B cell (primary cell): ENCODE measurements at regions not wholly inside any gene's neighbourhood (a gene's known extent, or its start where the extent isn't known, plus 50 kb on each side); places are given as distances from the start of the nearest gene placed in this dataset.

Source experiments
- ATAC-seq: fragments of 200-7000 bp; cut with Tn5 transposase; one replicate; pipeline ENCODE4 v1.10.0; 2021; ENCODE audit warnings: low read depth, mild to moderate bottlenecking, moderate number of reproducible peaks, moderate library complexity
- CTCF ChIA-PET: fragments of 350-600 bp; sonication (Branson Sonifier 250); formaldehyde crosslinking; loops from one replicate; lab custom pipeline; 2021; ENCODE audit warnings: antibody characterized with exemption, inconsistent platforms; lab: Charles Lee
- POLR2A ChIA-PET: fragments of 350-600 bp; sonication (Branson Sonifier 250); formaldehyde crosslinking; loops from one replicate; lab custom pipeline; 2021; ENCODE audit warnings: antibody characterized with exemption; lab: Charles Lee
- DNase-seq: peaks from one replicate; pipeline ENCODE4 v3.0.0; 2013
- H2AFZ ChIP-seq: 2 replicates; pipeline ENCODE4 v1.6.1; 2012; ENCODE audit warnings: mild to moderate bottlenecking, low read depth, low read length; ENCODE audit not compliant: insufficient read depth, poor library complexity, severe bottlenecking
- H3K27ac ChIP-seq, 2 donors: 1 replicate in 1 of 2; 2 replicates in 1 of 2; pipeline ENCODE4 v1.5.1; 2012 to 2013; ENCODE audit warnings: low read length in 2 of 2, mild to moderate bottlenecking in 2 of 2, moderate library complexity in 1 of 2
- H3K27me3 ChIP-seq, 4 experiments: fragments of 200-600 bp in 1 of 4; sonication (generic) in 1 of 4; replicated peaks in 1 of 4; 1 replicate in 2 of 4; 2 replicates in 2 of 4; pipeline versions ENCODE4 v1.6.1 to v1.7.0; 2013 to 2016; ENCODE audit warnings: low read length in 3 of 4, mild to moderate bottlenecking in 2 of 4, mixed read lengths in 1 of 4, moderate library complexity in 1 of 4; ENCODE audit not compliant: insufficient read depth in 4 of 4, control insufficient read depth in 3 of 4; ENCODE audit errors: control extremely low read depth in 1 of 4
- H3K36me3 ChIP-seq, 2 experiments: replicated peaks in 1 of 2; 1 replicate in 1 of 2; 2 replicates in 1 of 2; pipeline versions ENCODE4 v1.6.1 to v1.7.1; 2013; ENCODE audit warnings: low read length in 1 of 2; ENCODE audit not compliant: insufficient read depth in 2 of 2, control insufficient read depth in 1 of 2; ENCODE audit errors: control extremely low read depth in 1 of 2, extremely low read depth in 1 of 2
- H3K4me1 ChIP-seq, 2 donors: fragments of 200-600 bp in 1 of 2; sonication (generic) in 1 of 2; 1 replicate in 1 of 2; 2 replicates in 1 of 2; pipeline versions ENCODE4 v1.5.1 to v1.6.1; 2013 to 2017; ENCODE audit warnings: low read length in 2 of 2; ENCODE audit not compliant: control insufficient read depth in 2 of 2, insufficient read depth in 2 of 2
- H3K4me2 ChIP-seq: replicated peaks from 2 replicates; pipeline ENCODE3; 2012; ENCODE audit warnings: mild to moderate bottlenecking, low read depth, low read length; ENCODE audit not compliant: poor library complexity, severe bottlenecking
- H3K4me3 ChIP-seq, 5 experiments: fragments of 200-600 bp in 1 of 5; sonication (generic) in 1 of 5; 1 replicate in 3 of 5; 2 replicates in 2 of 5; pipeline versions ENCODE4 v1.5.1 to v1.7.0; 2011 to 2016; ENCODE audit warnings: low read length in 4 of 5, mild to moderate bottlenecking in 4 of 5, low read depth in 2 of 5, control low read depth in 1 of 5, moderate library complexity in 1 of 5; ENCODE audit not compliant: insufficient read depth in 1 of 5; ENCODE audit errors: control extremely low read depth in 1 of 5, extremely low read depth in 1 of 5
- H3K79me2 ChIP-seq: fragments of 200-600 bp; sonication (generic); one replicate; pipeline ENCODE4 v1.6.0; 2016; ENCODE audit warnings: low read length; ENCODE audit not compliant: control insufficient read depth, insufficient read depth
- H3K9ac ChIP-seq: fragments of 200-600 bp; sonication (generic); 2 replicates; pipeline ENCODE4 v1.6.1; 2017; ENCODE audit warnings: mild to moderate bottlenecking, low read length, moderate library complexity
- H3K9me3 ChIP-seq, 3 donors: one replicate each; pipeline versions ENCODE4 v1.6.1 to v1.7.1; 2013; ENCODE audit warnings: low read length in 2 of 3; ENCODE audit not compliant: control insufficient read depth in 2 of 3, insufficient read depth in 1 of 3; ENCODE audit errors: control extremely low read depth in 1 of 3
- H4K20me1 ChIP-seq: 2 replicates; pipeline ENCODE4 v1.6.0; 2012; ENCODE audit warnings: mild to moderate bottlenecking, low read length; ENCODE audit not compliant: insufficient read depth, control insufficient read depth, poor library complexity, severe bottlenecking
- H3K27ac Mint-ChIP-seq: one replicate; pipeline ENCODE4 v1.8.0; 2021; ENCODE audit warnings: mixed read lengths
- H3K27me3 Mint-ChIP-seq: one replicate; pipeline ENCODE4 v1.8.0; 2021; ENCODE audit warnings: mixed read lengths
- H3K4me1 Mint-ChIP-seq: one replicate; pipeline ENCODE4 v1.8.0; 2021; ENCODE audit warnings: mixed read lengths
- H3K4me3 Mint-ChIP-seq: one replicate; pipeline ENCODE4 v1.8.0; 2021; ENCODE audit warnings: mixed read lengths
- H3K9me3 Mint-ChIP-seq: one replicate; pipeline ENCODE4 v1.8.0; 2022; ENCODE audit warnings: mixed read lengths; ENCODE audit not compliant: insufficient read depth
- CTCF ChIP-seq: fragments of 200-600 bp; IDR thresholded peaks from one replicate; pipeline ENCODE4 v1.8.0; 2022; ENCODE audit warnings: antibody characterized with exemption, mild to moderate bottlenecking
- EZH2 ChIP-seq: IDR thresholded peaks from 2 replicates; pipeline ENCODE4 v1.6.1; 2012; ENCODE audit warnings: borderline replicate concordance, low read depth, mild to moderate bottlenecking, moderate library complexity, low read length; ENCODE audit not compliant: insufficient read depth, poor library complexity, severe bottlenecking
- WGBS: methylation state at CpG from one replicate; pipeline ENCODE4 v1.1.5; 2013; ENCODE audit warnings: missing lambda C conversion rate; ENCODE audit not compliant: insufficient coverage; 5-methylcytosine and 5-hydroxymethylcytosine counted together
- intact Hi-C: fragments of 100-400 bp; cut with micrococcal nuclease; formaldehyde crosslinking; loops from one replicate; pipeline ENCODE4 v1.10.0; 2022

GRCh38 chr2:224208007-224208406 lies 168.9 kb upstream of the SERPINE2 start:
- peaks cover 4% of the 10 kb centered on the region for H3K27me3 Mint-ChIP-seq
- Histone ChIP-seq H3K4me2 (no peak overlapping the region), H4K20me1 (no peaks in the 10 kb centered on the region), H3K4me3 (no peak overlapping the region), H2AFZ (no peak overlapping the region), H3K36me3 (no peaks in the 10 kb centered on the region), H3K4me1 (no peaks in the 10 kb centered on the region), H3K9me3 (no peaks in the 10 kb centered on the region), H3K27me3 (no peaks in the 10 kb centered on the region), H3K9ac (no peak overlapping the region), H3K27ac (no peak overlapping the region), H3K79me2 (no peaks in the 10 kb centered on the region)
- intact Hi-C loops: no loop called here
- WGBS: 68% methylated on average over 3 of the region's 3 CpGs
- CTCF ChIA-PET: no interaction called here
- H3K4me1 Mint-ChIP-seq: no peaks in the 10 kb centered on the region
- DNase-seq: no peak
- TF ChIP-seq CTCF (no peak), EZH2 (no peak)
- POLR2A ChIA-PET: no interaction called here
- H3K9me3 Mint-ChIP-seq: no peaks in the 10 kb centered on the region
- H3K27ac Mint-ChIP-seq: no peak overlapping the region
- no peak overlapping the region for H3K4me3 Mint-ChIP-seq
- ATAC-seq: no peak

- H3K4me1 Mint-ChIP-seq: no peaks in the 10 kb centered on the region
Observed at GRCh38 chr2:224206816-224207215, 167.7 kb upstream of the SERPINE2 start.

More at GRCh38 chr2:224206816-224207215, 167.7 kb upstream of the SERPINE2 start:
- DNase-seq (no peak), ATAC-seq (no peak)
- intact Hi-C loops: no loop called here
- no peaks in the 10 kb centered on the region for H3K9me3 Mint-ChIP-seq
- Histone ChIP-seq H3K4me3 (no peak overlapping the region), H4K20me1 (no peaks in the 10 kb centered on the region), H3K4me2 (no peak overlapping the region), H3K79me2 (no peaks in the 10 kb centered on the region), H3K27me3 (peaks cover 0 to 3% (median 0%) of the 10 kb centered on the region in 4 experiments), H3K27ac (no peak overlapping the region), H3K9me3 (no peaks in the 10 kb centered on the region), H3K9ac (no peak overlapping the region), H3K4me1 (no peaks in the 10 kb centered on the region), H2AFZ (no peak overlapping the region), H3K36me3 (no peaks in the 10 kb centered on the region)
- CTCF ChIA-PET: no interaction called here
- peaks cover 13% of the 10 kb centered on the region for H3K27me3 Mint-ChIP-seq
- TF ChIP-seq EZH2 (no peak), CTCF (no peak)
- 100% methylated on average over 1 of the region's 3 CpGs for WGBS
- POLR2A ChIA-PET: no interaction called here
- no peak overlapping the region for H3K4me3 Mint-ChIP-seq
- H3K27ac Mint-ChIP-seq: no peak overlapping the region
